ENCODE measurements at regions not wholly inside any gene's neighbourhood (a gene's known extent, or its start where the extent isn't known, plus 50 kb on each side); places are given as distances from the start of the nearest gene placed in this dataset.

GRCh38 chr15:87151202-87151748 lies 1071.6 kb downstream of the AGBL1 start:
- TF ChIP-seq EZH2phosphoT487 (IDR thresholded peaks at IDR 0.05; ENCODE audit: borderline replicate concordance) (no peak), ELF1 (IDR thresholded peaks at IDR 0.05; ENCODE audit: borderline replicate concordance, low read depth) (no peak), YY1 (IDR thresholded peaks at IDR 0.05; ENCODE audit: extremely low read depth, insufficient replicate concordance, low read depth, low read length) (no peak), CBX3 (IDR thresholded peaks at IDR 0.05; ENCODE audit: low read depth) (no peak), EZH2 (IDR thresholded peaks at IDR 0.05) (no peak), ZFX (IDR thresholded peaks at IDR 0.05) (no peak), FOSL1 (IDR thresholded peaks at IDR 0.05; ENCODE audit: low read depth) (no peak), ZBTB33 (IDR thresholded peaks at IDR 0.05; ENCODE audit: extremely low read depth, insufficient replicate concordance, low read length) (no peak), POLR2A (IDR thresholded peaks at IDR 0.05; ENCODE audit: borderline replicate concordance, extremely low read depth, insufficient read depth, insufficient read length) (no peak), JUND (IDR thresholded peaks at IDR 0.05) (no peak)
- TF ChIP-seq, protein P1, sequence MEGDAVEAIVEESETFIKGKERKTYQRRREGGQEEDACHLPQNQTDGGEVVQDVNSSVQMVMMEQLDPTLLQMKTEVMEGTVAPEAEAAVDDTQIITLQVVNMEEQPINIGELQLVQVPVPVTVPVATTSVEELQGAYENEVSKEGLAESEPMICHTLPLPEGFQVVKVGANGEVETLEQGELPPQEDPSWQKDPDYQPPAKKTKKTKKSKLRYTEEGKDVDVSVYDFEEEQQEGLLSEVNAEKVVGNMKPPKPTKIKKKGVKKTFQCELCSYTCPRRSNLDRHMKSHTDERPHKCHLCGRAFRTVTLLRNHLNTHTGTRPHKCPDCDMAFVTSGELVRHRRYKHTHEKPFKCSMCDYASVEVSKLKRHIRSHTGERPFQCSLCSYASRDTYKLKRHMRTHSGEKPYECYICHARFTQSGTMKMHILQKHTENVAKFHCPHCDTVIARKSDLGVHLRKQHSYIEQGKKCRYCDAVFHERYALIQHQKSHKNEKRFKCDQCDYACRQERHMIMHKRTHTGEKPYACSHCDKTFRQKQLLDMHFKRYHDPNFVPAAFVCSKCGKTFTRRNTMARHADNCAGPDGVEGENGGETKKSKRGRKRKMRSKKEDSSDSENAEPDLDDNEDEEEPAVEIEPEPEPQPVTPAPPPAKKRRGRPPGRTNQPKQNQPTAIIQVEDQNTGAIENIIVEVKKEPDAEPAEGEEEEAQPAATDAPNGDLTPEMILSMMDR (IDR thresholded peaks at IDR 0.05 in 2 of 3, conservative IDR thresholded peaks at IDR 0.05 in 1 of 3; ENCODE audit: borderline replicate concordance in 1 of 3, insufficient read depth in 1 of 3, low read depth in 2 of 3, low read length in 2 of 3) = no peak
- TF ChIP-seq, protein P2, sequence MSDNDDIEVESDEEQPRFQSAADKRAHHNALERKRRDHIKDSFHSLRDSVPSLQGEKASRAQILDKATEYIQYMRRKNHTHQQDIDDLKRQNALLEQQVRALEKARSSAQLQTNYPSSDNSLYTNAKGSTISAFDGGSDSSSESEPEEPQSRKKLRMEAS (IDR thresholded peaks at IDR 0.05) = no peak
- H3K36me3 ChIP-seq (ENCODE audit: control insufficient read depth in 1 of 2, insufficient read depth in 2 of 2, low read length in 2 of 2) = no peaks in the 10 kb centered on the region
- BruUV-seq (replicated peaks) = no TSS peak
- no peaks in the 10 kb centered on the region for H3K79me2 ChIP-seq (ENCODE audit: insufficient read depth, low read length)
- H3K27ac ChIP-seq (ENCODE audit: low read depth, low read length) = no peak overlapping the region
- peaks cover 0 to 29% of the 10 kb centered on the region in 2 experiments; a peak in 2 of 4 replicates for H3K9me3 ChIP-seq (ENCODE audit: control insufficient read depth in 1 of 2, insufficient read depth in 1 of 2, low read depth in 1 of 2, low read length in 2 of 2)
- no peak overlapping the region for H3K4me2 ChIP-seq (ENCODE audit: low read length)
- ChIA-PET CTCF (no interaction called here), POLR2A (no interaction called here), RAD21 (ENCODE audit: low non-redundant PET in 1 of 2, low total read pairs in 2 of 2, uncharacterized antibody in 2 of 2, unreplicated experiment in 2 of 2) (no interaction called here)
- H3K27me3 ChIP-seq (ENCODE audit: insufficient read depth, low read length) = no peaks in the 10 kb centered on the region
- H3K4me1 ChIP-seq (ENCODE audit: control insufficient read depth in 1 of 2, insufficient read depth in 2 of 2, low read length in 2 of 2) = no peaks in the 10 kb centered on the region
- no peak for ATAC-seq
- no peak overlapping the region for H3K9ac ChIP-seq (ENCODE audit: low read length)
- no peaks in the 10 kb centered on the region for H3K9me2 ChIP-seq (ENCODE audit: insufficient read depth)
- intact Hi-C loops (cut with micrococcal nuclease) = no loop called here
- no peak overlapping the region for H2AFZ ChIP-seq (ENCODE audit: low read depth, low read length, poor library complexity, severe bottlenecking)
- no peaks in the 10 kb centered on the region for H4K20me1 ChIP-seq (ENCODE audit: insufficient read depth)
- no peak overlapping the region for H3K4me3 ChIP-seq (replicated peaks in 1 of 2; ENCODE audit: low read depth in 1 of 2, low read length in 2 of 2)
- no peak for DNase-seq (ENCODE audit: low read depth, low spot score)
